OCI-LY3 (cell line): ENCODE measurements at regions not wholly inside any gene's neighbourhood (a gene's known extent, or its start where the extent isn't known, plus 50 kb on each side); places are given as distances from the start of the nearest gene placed in this dataset.

Experiments
- CTCF ChIP-seq: fragments of 200-600, 300-600 bp; sonication (generic); IDR thresholded peaks from 2 replicates; pipeline ENCODE4 v1.5.1; 2014; ENCODE audit warnings: antibody characterized with exemption, low read length, low read depth
- EZH2phosphoT487 ChIP-seq: fragments of 200-600 bp; shearing (Covaris generic); IDR thresholded peaks from 2 replicates; pipeline ENCODE4 v1.6.1; 2018; ENCODE audit warnings: antibody characterized with exemption, mixed run types, low read depth

- TF ChIP-seq CTCF (no peak), EZH2phosphoT487 (no peak)
Observed at GRCh38 chr4:8761824-8762205, 109.8 kb downstream of the HMX1 start.
